GM12873 (cell line): ENCODE measurements at regions not wholly inside any gene's neighbourhood (a gene's known extent, or its start where the extent isn't known, plus 50 kb on each side); places are given as distances from the start of the nearest gene placed in this dataset.

Source experiments
- TF ChIP-seq, protein P1 (sequence below): IDR thresholded peaks from 2 replicates; pipeline ENCODE4 v1.5.1; 2012; ENCODE audit warnings: low read depth, mild to moderate bottlenecking, moderate library complexity, low read length, control low read depth; ENCODE audit not compliant: insufficient read depth; ENCODE audit errors: missing control alignments

DNA sequence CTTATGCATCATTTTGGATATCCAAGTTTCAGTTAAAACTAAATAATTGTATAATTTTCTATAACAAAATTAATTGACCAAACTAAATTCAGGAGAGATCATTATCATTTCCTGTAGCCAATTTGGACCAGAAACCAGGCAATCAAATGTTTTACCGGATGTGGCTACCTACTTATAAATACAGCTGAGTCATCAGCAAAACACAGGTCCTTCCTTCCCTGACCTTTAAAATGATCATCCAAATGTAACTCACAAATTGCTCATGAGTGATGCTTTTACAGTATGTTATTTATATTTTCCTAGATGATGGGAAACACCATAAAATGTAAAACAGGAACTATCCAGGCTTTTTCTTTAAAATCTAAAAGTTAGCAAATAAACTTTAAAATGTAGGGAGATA is 133.7 kb downstream of the CBLN2 start:
- TF ChIP-seq, protein P1, sequence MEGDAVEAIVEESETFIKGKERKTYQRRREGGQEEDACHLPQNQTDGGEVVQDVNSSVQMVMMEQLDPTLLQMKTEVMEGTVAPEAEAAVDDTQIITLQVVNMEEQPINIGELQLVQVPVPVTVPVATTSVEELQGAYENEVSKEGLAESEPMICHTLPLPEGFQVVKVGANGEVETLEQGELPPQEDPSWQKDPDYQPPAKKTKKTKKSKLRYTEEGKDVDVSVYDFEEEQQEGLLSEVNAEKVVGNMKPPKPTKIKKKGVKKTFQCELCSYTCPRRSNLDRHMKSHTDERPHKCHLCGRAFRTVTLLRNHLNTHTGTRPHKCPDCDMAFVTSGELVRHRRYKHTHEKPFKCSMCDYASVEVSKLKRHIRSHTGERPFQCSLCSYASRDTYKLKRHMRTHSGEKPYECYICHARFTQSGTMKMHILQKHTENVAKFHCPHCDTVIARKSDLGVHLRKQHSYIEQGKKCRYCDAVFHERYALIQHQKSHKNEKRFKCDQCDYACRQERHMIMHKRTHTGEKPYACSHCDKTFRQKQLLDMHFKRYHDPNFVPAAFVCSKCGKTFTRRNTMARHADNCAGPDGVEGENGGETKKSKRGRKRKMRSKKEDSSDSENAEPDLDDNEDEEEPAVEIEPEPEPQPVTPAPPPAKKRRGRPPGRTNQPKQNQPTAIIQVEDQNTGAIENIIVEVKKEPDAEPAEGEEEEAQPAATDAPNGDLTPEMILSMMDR, result no peak

DNA sequence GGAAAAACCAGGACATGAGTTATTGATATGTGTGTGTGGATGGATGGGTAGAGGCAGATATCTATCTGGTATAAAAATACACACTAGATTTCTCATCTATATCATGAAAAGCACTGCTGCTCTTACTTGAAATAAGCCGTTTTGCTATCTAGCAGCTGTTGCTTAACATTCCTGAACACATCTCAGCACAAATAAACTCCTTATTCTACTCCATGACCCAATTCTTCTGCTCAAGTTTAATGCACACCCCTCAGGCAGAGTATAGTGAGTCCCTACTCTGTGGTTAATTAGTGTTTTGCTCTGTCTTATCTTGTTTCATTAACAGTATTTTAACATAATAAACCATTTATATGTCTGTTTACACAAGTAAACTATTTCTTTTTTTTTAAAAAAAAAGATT is 134.2 kb downstream of the CBLN2 start:
- TF ChIP-seq, protein P1, result no peak

DNA sequence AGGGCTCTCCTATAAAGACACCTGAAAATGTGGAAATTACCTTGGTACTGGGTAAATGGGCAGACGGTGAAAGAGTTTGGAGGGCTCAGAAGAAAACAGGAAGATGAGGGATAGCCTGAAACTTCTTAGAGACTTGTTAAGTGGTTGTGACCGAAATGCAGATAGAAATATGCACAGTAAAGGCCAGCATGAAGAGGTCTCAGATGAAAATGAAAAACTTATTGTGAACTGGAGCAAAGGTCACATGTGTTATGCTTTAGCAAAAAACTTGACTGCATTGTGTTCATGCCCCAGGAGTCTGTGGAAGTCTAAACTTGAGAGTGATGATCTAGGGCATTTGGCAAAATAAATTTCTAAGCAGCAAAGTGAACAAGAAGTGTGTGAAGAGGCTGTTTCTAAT is 137.1 kb downstream of the CBLN2 start:
- TF ChIP-seq, protein P1, result no peak

DNA sequence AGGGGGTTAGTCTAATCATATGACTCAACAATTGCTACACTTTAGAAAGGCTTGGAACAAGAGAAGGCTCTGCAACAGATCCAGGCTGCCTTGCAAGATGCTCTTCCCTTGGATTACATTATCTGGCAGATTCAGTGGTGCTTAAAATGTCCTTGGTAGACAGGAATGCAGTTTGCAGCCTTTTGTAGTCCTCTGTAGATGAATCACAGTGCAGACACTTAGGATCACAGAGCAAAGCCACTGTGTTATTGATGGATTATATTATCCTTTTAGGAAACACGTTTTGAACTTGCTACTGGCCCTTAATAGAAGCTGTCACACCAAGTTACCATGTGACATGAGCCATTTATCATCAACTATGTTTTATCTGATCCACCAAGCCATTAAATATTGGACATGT is 152.2 kb downstream of the CBLN2 start:
- TF ChIP-seq, protein P1, result no peak

DNA sequence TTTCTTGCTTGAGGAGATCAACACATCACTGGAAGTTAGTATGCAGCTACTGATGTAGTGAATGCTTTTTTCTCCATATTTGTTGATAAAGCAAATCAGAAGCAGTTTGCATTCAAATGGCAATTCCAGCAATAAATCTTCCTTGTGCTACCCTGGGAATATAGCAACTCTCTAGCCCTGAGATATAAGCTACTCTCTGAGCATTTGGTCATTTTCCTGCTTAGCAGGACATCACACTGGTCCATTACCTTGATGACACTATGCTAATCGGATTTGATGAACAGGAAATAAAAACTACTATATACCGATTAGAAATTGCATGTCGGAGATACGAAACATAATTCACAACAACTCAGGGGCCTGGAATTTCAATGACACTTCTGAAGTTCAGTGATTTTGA is 152.7 kb downstream of the CBLN2 start:
- TF ChIP-seq, protein P1, result no peak

DNA sequence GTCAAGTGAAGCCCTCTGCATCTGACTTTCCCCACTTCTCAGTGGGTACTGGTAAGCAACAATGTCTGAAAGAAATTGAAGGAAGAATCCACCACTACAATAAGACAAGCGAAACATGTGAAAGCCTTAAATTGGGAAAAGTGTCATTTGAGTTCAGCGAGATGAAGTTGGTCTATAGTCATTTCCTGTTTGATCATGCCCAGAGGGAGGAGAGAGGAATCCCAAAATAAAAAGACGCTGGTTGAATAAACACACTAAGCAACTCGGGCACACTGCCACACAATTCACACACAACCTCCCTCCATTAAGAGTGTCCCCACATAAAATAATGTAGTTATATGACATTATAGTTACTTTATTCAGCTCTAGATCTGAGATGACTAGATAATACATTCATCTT is 166.1 kb downstream of the CBLN2 start:
- TF ChIP-seq, protein P1, result no peak

DNA sequence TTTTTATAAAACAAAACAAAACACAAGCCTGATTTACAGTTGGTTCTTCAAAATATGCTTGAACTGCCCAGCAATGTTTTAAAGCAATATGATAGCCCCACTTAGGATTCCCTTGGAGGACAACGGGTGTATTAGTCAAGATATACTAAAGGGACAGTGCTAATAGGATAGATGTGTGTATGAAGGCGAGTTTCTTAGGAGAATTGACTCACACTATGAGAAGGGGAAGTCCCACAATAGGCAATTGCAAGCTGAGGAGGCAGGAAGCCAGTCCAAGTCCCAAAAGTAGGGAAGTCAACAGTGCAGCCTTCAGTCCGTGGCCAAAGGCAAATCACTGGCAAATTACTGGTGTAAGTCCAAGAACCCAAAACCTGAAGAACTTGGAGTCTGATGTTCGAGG is 167.9 kb downstream of the CBLN2 start:
- TF ChIP-seq, protein P1, result no peak
